Parathyroid adenoma (tissue), 2 donors: ENCODE measurements at regions not wholly inside any gene's neighbourhood (a gene's known extent, or its start where the extent isn't known, plus 50 kb on each side); places are given as distances from the start of the nearest gene placed in this dataset.

Source experiments
- H2AFZ ChIP-seq: fragments of 300-600 bp; sonication (generic); one replicate; pipeline ENCODE4 v1.7.0; 2017; ENCODE audit warnings: antibody characterized with exemption, mild to moderate bottlenecking
- H3K27ac ChIP-seq: fragments of 300-600 bp; sonication (generic); one replicate; pipeline ENCODE4 v1.7.0; 2017
- H3K27me3 ChIP-seq: fragments of 300-600 bp; sonication (generic); one replicate; pipeline ENCODE4 v1.7.0; 2017; ENCODE audit warnings: low read length; ENCODE audit not compliant: control insufficient read depth, insufficient read depth
- H3K36me3 ChIP-seq: fragments of 300-600 bp; sonication (generic); one replicate; pipeline ENCODE4 v1.7.0; 2017; ENCODE audit warnings: low read length; ENCODE audit not compliant: control insufficient read depth, insufficient read depth
- H3K4me1 ChIP-seq: fragments of 300-600 bp; sonication (generic); one replicate; pipeline ENCODE4 v1.7.0; 2017; ENCODE audit warnings: control low read depth
- H3K4me2 ChIP-seq: fragments of 300-600 bp; sonication (generic); one replicate; pipeline ENCODE4 v1.7.0; 2017; ENCODE audit warnings: low read length
- H3K4me3 ChIP-seq: fragments of 300-600 bp; sonication (generic); one replicate; pipeline ENCODE4 v1.7.0; 2017; ENCODE audit warnings: low read depth, low read length
- H3K79me2 ChIP-seq: fragments of 300-600 bp; sonication (generic); one replicate; pipeline ENCODE4 v1.7.0; 2017; ENCODE audit warnings: control low read depth
- H3K9ac ChIP-seq: fragments of 300-600 bp; sonication (generic); one replicate; pipeline ENCODE4 v1.7.0; 2017; ENCODE audit warnings: mild to moderate bottlenecking
- H3K9me3 ChIP-seq: fragments of 300-600 bp; sonication (generic); one replicate; pipeline ENCODE4 v1.7.0; 2017; ENCODE audit warnings: low read length; ENCODE audit not compliant: control insufficient read depth
- TF ChIP-seq, protein P1 (sequence below): fragments of 300-600 bp; sonication (generic); IDR thresholded peaks from one replicate; pipeline ENCODE4 v1.7.0; 2017; ENCODE audit warnings: antibody characterized with exemption, mild to moderate bottlenecking
- donor health status: primary hyperparathyroidism.

GRCh38 chr10:44552726-44553125, 167.8 kb upstream of the CXCL12 start:
- Histone ChIP-seq H3K4me1 (no peaks in the 10 kb centered on the region), H3K9me3 (no peaks in the 10 kb centered on the region), H3K4me3 (no peak overlapping the region), H3K27ac (no peak overlapping the region), H3K9ac (no peak overlapping the region), H3K4me2 (no peak overlapping the region), H2AFZ (no peak overlapping the region), H3K79me2 (no peaks in the 10 kb centered on the region), H3K27me3 (no peaks in the 10 kb centered on the region), H3K36me3 (no peaks in the 10 kb centered on the region)
- TF ChIP-seq, protein P1, sequence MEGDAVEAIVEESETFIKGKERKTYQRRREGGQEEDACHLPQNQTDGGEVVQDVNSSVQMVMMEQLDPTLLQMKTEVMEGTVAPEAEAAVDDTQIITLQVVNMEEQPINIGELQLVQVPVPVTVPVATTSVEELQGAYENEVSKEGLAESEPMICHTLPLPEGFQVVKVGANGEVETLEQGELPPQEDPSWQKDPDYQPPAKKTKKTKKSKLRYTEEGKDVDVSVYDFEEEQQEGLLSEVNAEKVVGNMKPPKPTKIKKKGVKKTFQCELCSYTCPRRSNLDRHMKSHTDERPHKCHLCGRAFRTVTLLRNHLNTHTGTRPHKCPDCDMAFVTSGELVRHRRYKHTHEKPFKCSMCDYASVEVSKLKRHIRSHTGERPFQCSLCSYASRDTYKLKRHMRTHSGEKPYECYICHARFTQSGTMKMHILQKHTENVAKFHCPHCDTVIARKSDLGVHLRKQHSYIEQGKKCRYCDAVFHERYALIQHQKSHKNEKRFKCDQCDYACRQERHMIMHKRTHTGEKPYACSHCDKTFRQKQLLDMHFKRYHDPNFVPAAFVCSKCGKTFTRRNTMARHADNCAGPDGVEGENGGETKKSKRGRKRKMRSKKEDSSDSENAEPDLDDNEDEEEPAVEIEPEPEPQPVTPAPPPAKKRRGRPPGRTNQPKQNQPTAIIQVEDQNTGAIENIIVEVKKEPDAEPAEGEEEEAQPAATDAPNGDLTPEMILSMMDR = no peak

DNA sequence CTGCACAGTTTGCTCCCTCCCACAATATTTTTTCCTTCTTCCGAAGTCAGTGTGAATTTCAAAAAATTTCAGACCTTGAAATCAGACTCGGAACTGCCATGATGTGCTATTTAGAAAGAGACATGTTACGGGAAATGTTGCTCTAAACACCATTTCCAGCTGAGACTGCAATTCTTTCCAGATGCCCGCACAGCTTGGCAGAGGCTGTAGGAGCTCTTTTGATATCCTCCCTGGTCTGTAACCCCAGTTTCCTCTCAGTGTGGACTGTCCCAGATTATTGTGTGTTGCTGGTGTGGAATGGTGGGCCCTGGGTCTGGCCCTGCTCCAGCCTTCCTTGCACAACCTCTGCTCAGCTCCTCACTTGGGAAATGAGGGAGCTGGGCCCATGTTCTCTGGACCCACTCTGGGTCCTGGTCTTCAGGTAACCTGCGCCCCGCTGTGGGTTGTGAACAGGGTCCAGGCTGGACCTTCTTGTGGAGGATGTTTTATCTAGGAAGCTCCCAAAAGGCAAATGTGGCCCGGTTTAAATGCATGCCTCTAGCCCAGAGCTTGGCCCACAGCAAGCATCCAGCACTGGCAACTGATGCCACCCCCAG, 172.8 kb upstream of the CXCL12 start:
- Histone ChIP-seq H3K4me2 (no peak overlapping the region), H2AFZ (no peak overlapping the region), H3K27ac (no peak overlapping the region), H3K9ac (no peak overlapping the region), H3K36me3 (no peaks in the 10 kb centered on the region), H3K4me1 (no peaks in the 10 kb centered on the region), H3K9me3 (no peaks in the 10 kb centered on the region), H3K4me3 (no peak overlapping the region), H3K27me3 (no peaks in the 10 kb centered on the region), H3K79me2 (no peaks in the 10 kb centered on the region)
- TF ChIP-seq, protein P1 = no peak

GRCh38 chr10:44558521-44558920, 173.6 kb upstream of the CXCL12 start:
- Histone ChIP-seq H3K4me1 (no peaks in the 10 kb centered on the region), H3K9me3 (no peaks in the 10 kb centered on the region), H3K4me3 (no peak overlapping the region), H3K4me2 (no peak overlapping the region), H3K36me3 (no peaks in the 10 kb centered on the region), H3K9ac (no peak overlapping the region), H3K27me3 (no peaks in the 10 kb centered on the region), H3K79me2 (no peaks in the 10 kb centered on the region), H3K27ac (no peak overlapping the region), H2AFZ (no peak overlapping the region)
- TF ChIP-seq, protein P1 = no peak

GRCh38 chr10:44564361-44564760, 179.5 kb upstream of the CXCL12 start:
- no peaks in the 10 kb centered on the region for H3K79me2 ChIP-seq
- H3K36me3 ChIP-seq = no peaks in the 10 kb centered on the region
- H3K4me2 ChIP-seq = no peak overlapping the region
- no peak overlapping the region for H3K9ac ChIP-seq
- TF ChIP-seq, protein P1 = no peak
- H3K4me3 ChIP-seq = no peak overlapping the region
- H3K27me3 ChIP-seq = no peaks in the 10 kb centered on the region
- H2AFZ ChIP-seq = no peak overlapping the region
- no peak overlapping the region for H3K27ac ChIP-seq
- H3K9me3 ChIP-seq = no peaks in the 10 kb centered on the region
- no peaks in the 10 kb centered on the region for H3K4me1 ChIP-seq

DNA sequence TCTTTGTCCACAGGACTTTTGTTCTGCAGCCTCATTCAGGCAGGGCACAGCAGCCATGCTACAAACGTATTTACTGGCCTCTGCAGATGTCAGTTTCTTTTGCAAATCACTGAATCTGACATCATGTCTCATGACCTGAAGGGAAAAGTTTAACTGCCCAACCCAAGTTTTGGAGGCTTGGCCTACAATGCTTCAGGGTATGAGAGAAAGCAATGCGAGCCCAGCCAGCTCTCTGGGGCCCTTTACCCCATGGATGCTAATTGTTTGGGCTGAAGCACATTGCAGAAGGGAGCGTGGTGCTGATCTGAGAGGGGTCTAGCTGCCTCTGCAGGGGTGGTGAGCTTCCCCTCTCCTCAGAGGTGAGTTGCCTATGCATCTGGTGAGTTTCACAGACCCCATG, 179.9 kb upstream of the CXCL12 start:
- Histone ChIP-seq H3K4me1 (no peaks in the 10 kb centered on the region), H3K27me3 (no peaks in the 10 kb centered on the region), H3K27ac (no peak overlapping the region), H3K9ac (no peak overlapping the region), H3K36me3 (no peaks in the 10 kb centered on the region), H3K4me3 (no peak overlapping the region), H2AFZ (no peak overlapping the region), H3K9me3 (no peaks in the 10 kb centered on the region), H3K79me2 (no peaks in the 10 kb centered on the region), H3K4me2 (no peak overlapping the region)
- TF ChIP-seq, protein P1 = no peak
